NCI-H748 (cell line): ENCODE measurements at regions not wholly inside any gene's neighbourhood (a gene's known extent, or its start where the extent isn't known, plus 50 kb on each side); places are given as distances from the start of the nearest gene placed in this dataset.

Experiments used
- DNase-seq: peaks from one replicate; lab custom pipeline; 2025; ENCODE audit not compliant: unreplicated experiment; lab: John Stamatoyannopoulos, UW

GRCh38 chr4:180792541-180792940 lies 1450.7 kb upstream of the TENM3 start:
- no peak for DNase-seq

DNA sequence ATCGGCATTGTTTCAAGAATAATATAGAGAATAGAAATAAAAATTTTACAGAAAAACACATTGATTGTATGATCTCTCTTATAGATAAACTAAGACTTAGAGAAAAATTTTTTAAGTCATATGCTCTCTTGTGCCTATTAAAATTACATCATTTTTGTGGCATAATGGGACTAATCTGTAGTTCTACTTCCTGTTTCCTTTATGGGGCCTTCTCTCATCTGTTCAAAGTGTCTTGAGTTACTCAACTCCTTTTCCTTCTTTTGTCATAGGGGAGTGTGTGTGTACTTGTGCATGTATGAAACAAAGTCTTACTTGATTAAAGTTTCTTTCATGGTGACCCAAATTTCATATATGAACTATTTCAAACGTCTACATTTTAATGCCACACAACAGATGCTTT lies 1448.9 kb upstream of the TENM3 start:
- DNase-seq = no peak

- no peak for DNase-seq
Observed at GRCh38 chr4:180798036-180798577, 1445.1 kb upstream of the TENM3 start.

- DNase-seq = no peak
Observed at GRCh38 chr4:180799798-180800197, 1443.4 kb upstream of the TENM3 start.

DNA sequence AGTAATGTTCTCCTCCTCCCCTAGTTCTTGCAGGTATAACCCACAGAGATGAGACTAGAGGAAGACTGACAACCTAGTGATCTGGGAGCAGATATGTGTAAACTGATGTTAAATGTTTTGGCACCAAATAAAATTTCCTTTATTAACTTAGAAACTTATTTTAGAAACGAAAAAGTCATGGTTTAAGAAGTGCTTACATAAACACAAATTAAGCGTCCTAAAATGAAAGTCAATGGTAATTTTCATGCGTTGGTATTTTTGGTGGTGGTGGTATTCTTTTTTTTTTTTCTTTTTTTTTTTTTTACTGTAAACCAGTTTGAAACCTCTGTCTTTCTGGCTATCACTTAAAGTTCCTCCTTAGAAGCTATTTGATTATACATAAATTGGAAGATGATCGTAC lies 1438.1 kb upstream of the TENM3 start:
- DNase-seq = no peak

- DNase-seq = no peak
Observed at GRCh38 chr4:180808862-180809261, 1434.3 kb upstream of the TENM3 start.

- no peak for DNase-seq
Observed at GRCh38 chr4:180809439-180809838, 1433.8 kb upstream of the TENM3 start.

- DNase-seq = no peak
Observed at GRCh38 chr4:180810581-180810980, 1432.6 kb upstream of the TENM3 start.

- DNase-seq = no peak
Observed at GRCh38 chr4:180811556-180811955, 1431.6 kb upstream of the TENM3 start.

GRCh38 chr4:180812783-180813182 lies 1430.4 kb upstream of the TENM3 start:
- DNase-seq = no peak

DNA sequence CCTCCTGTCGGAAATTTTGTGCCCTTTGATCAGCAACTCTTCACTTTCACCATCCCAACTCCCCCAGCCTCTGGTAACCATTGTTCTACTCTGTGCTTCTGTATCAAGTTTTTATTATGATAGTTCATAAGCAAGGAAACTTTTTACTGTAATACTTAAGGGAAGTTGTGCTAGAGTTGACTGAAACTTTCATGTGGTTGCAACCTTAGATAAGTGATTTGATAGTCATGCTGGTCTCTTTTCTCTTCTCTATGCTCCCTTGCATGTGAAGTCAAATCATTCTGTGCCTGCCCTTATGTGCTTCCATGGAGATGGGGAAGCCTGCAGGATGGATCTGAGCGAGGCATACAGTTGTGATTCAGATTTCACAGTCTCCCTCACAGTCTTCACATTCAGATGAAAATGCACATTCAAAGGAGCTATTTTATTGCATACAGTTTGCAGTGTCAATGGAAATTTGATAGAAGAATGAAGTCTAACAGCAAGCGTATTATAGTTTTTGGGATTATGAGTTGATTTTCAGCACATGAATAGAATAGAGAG lies 1428.3 kb upstream of the TENM3 start:
- no peak for DNase-seq

DNA sequence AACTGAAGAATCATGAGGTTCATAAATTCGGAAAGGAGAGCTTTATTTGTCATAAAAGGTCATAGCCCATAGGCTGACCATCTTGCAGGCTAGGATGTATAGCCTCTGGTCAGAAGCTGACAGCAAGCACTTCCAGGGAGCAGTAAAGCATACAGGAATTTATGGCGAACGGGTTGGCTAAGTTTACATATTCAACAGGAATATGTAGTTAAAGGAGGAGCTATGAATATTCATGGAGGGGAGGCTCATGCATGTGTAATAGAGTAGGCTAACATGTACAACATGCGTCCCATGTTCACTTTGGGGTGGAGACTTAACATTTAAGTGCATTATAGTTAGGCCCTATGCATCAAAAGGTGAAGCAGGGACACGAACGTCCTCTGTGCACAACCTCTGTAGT lies 1425.7 kb upstream of the TENM3 start:
- no peak for DNase-seq

DNA sequence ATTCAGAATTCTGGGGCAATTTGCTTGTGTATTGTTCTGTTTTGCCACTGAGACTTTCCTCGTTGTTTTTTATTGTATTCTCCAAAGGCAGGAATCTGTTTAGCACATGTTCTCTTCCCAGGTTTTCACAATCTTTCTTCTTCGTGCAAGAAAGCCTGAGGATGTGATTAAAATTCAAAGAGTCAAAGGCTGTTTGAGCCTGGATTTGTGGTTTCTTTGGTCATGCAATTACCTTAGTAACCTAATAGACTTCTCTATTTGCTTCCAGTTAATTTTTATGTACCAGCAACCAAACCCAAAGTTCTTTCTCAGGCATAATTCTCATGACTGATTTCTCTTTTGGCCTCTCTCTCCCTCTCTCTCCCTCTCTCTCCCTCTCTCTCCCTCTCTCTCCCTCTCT lies 1420.1 kb upstream of the TENM3 start:
- no peak for DNase-seq

DNA sequence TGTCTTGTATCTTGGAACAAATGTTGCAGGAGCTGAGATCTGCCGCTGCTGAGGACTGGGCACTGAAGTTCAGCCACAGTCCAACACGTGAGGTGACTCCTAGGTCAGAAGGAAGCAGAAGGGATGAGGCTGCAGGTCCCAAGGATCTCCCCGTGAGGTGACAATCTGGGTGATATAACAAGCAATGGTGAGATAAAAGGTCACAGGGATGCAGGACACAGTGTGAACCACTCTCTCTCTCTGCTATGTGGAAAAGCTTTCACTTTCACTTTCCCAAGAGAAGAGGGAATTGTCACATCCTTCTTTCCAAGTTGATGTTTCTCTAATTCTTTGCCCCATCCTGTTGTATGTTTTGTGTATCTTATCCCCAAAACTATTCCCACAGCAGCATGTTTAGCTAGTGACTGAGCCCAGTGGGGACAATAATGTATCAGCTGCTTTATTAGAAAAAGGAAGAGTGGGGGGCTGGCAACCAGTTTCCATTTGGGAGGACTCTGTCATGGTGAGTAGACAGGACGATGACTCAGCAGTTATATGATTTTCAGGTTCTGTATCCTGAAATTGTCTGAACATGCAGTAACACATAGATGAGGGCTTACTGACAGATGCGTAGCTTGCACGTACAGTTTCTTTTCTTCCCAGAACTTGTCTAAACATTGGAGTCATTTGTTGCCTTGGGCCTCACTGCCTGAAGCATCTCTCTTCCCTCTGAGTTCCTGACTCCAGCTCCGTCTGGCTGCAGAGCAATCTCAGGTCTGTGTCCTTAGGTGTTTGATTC lies 1415.8 kb upstream of the TENM3 start:
- no peak for DNase-seq

GRCh38 chr4:180828455-180829018 lies 1414.7 kb upstream of the TENM3 start:
- DNase-seq = peak; percentile 74

- DNase-seq = peak; percentile 3
Observed at GRCh38 chr4:180832073-180832472, 1411.1 kb upstream of the TENM3 start.

- no peak for DNase-seq
Observed at GRCh38 chr4:180840142-180840541, 1403.1 kb upstream of the TENM3 start.

DNA sequence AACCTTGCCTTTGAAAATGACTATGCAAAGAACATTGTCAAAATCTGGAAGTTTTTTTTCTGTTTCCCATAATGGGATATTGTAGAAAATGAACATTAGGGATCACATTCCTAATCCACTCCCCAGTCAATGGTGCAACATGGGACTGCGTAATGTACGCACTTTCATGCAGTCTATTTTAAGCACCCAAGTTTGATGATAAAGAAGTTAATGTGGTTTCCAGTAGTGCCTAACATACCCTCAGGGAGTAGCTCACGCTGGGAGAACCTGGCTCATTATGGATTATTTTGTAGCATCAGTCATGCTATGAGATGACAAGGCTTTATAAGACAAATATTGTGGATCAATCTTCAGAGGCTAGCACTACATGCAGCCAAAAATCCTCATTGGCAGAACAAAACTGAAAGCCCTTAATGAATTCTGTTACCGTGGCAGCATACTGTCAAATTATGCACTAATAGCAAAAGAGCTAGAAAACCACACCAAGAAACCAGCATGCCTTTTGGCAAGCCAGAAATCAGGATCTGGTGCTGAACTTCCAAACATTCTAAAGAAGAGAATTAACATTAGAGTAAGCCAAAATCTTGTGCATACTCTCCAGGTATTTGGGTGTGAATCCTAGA lies 1392.8 kb upstream of the TENM3 start:
- no peak for DNase-seq

DNA sequence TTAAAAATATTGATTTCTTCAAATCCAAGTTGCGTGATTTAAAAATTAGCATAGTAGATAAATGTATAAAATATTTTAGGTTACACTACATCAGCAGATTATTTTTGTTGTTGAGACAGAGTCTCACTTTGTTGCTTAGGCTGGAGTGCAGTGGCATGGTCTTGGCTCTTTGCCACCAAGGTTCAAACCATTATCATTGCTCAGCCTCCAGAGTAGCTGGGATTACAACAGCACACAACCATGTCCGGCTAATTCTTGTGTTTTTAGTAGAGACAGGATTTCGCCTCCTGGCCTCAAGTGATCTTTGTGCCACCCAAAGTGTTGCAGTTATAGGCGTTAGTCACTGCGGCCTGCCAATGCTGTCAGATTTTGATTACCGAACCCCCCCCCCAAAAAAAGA lies 1390.5 kb upstream of the TENM3 start:
- DNase-seq = peak; percentile 16

DNA sequence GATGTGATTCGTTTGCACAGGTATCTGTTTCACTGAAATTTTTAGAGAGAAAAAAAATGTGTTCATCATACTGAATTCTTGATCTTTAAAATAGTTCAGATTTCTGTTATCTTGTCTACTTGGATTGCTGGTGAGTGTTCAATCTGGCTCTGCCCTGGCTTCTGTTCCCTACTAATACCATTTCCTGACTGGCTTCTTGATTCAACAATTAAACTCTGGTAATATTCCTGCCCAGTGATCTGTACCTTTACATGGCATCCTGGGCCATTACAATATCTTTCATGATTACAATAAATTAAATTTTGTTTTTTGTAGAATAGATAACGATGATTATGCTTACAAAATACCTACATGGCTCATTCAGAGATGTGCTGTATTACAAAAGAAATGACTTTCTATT lies 1388.0 kb upstream of the TENM3 start:
- DNase-seq = no peak

DNA sequence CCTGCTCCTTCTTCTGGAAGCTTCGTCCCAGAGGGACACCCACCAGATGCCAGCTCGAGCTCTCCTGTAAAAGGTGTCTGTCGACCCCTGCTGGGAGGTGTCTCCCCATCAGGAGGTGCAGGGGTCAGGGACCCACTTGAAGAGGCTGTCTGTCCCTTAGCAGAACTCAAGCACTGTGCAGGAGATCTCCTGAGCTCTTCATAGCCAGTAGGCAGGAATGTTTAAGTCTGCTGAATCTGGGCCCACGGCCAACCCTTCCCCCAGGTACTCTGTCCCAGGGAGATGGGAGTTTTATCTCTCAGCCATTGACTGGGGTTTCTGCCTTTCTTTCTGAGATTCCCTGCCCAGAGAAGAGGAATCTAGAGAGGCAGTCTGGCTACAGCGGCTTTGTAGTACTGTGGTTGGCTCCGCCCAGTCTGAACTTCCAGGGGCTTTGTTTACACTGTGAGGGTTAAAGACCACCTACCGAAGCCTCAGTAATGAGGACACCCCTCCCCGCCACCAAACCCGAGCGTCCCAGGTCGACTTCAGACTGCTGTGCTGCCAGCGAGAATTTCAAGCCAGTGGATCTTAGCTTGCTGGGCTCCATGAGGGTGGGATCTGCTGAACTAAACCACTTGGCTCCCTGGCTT lies 1383.0 kb upstream of the TENM3 start:
- DNase-seq = no peak
